ENCODE measurements at regions not wholly inside any gene's neighbourhood (a gene's known extent, or its start where the extent isn't known, plus 50 kb on each side); places are given as distances from the start of the nearest gene placed in this dataset.

DNA sequence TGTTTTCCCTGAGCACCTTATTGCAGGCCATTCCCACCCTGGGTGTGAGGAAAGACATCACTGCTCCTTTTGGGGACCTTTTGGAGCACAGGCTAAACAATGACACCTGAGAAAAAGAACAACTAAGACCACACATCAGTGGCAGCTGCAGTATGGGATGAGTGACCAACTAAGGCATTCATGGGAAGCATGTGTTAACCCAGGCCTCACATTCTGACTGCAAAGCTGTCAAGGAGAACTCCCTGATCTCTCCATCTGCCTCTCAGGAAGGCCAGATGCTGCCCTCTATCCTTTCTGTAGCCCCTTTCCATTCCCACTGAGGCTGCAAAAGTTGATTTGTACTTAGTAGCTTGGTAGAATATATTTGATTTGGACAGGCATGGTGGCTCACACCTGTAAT is 130.5 kb upstream of the FOXN2 start (continued):
- TF ChIP-seq, protein P1, sequence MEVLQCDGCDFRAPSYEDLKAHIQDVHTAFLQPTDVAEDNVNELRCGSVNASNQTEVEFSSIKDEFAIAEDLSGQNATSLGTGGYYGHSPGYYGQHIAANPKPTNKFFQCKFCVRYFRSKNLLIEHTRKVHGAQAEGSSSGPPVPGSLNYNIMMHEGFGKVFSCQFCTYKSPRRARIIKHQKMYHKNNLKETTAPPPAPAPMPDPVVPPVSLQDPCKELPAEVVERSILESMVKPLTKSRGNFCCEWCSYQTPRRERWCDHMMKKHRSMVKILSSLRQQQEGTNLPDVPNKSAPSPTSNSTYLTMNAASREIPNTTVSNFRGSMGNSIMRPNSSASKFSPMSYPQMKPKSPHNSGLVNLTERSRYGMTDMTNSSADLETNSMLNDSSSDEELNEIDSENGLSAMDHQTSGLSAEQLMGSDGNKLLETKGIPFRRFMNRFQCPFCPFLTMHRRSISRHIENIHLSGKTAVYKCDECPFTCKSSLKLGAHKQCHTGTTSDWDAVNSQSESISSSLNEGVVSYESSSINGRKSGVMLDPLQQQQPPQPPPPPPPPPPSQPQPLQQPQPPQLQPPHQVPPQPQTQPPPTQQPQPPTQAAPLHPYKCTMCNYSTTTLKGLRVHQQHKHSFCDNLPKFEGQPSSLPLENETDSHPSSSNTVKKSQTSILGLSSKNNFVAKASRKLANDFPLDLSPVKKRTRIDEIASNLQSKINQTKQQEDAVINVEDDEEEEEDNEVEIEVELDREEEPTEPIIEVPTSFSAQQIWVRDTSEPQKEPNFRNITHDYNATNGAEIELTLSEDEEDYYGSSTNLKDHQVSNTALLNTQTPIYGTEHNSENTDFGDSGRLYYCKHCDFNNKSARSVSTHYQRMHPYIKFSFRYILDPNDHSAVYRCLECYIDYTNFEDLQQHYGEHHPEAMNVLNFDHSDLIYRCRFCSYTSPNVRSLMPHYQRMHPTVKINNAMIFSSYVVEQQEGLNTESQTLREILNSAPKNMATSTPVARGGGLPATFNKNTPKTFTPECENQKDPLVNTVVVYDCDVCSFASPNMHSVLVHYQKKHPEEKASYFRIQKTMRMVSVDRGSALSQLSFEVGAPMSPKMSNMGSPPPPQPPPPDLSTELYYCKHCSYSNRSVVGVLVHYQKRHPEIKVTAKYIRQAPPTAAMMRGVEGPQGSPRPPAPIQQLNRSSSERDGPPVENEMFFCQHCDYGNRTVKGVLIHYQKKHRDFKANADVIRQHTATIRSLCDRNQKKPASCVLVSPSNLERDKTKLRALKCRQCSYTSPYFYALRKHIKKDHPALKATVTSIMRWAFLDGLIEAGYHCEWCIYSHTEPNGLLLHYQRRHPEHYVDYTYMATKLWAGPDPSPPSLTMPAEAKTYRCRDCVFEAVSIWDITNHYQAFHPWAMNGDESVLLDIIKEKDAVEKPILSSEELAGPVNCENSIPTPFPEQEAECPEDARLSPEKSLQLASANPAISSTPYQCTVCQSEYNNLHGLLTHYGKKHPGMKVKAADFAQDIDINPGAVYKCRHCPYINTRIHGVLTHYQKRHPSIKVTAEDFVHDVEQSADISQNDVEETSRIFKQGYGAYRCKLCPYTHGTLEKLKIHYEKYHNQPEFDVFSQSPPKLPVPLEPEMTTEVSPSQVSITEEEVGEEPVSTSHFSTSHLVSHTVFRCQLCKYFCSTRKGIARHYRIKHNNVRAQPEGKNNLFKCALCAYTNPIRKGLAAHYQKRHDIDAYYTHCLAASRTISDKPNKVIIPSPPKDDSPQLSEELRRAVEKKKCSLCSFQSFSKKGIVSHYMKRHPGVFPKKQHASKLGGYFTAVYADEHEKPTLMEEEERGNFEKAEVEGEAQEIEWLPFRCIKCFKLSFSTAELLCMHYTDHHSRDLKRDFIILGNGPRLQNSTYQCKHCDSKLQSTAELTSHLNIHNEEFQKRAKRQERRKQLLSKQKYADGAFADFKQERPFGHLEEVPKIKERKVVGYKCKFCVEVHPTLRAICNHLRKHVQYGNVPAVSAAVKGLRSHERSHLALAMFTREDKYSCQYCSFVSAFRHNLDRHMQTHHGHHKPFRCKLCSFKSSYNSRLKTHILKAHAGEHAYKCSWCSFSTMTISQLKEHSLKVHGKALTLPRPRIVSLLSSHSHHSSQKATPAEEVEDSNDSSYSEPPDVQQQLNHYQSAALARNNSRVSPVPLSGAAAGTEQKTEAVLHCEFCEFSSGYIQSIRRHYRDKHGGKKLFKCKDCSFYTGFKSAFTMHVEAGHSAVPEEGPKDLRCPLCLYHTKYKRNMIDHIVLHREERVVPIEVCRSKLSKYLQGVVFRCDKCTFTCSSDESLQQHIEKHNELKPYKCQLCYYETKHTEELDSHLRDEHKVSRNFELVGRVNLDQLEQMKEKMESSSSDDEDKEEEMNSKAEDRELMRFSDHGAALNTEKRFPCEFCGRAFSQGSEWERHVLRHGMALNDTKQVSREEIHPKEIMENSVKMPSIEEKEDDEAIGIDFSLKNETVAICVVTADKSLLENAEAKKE (CRISPR knock-in tag; IDR thresholded peaks at IDR 0.05), result no peak
- TF ChIP-seq, protein P2, sequence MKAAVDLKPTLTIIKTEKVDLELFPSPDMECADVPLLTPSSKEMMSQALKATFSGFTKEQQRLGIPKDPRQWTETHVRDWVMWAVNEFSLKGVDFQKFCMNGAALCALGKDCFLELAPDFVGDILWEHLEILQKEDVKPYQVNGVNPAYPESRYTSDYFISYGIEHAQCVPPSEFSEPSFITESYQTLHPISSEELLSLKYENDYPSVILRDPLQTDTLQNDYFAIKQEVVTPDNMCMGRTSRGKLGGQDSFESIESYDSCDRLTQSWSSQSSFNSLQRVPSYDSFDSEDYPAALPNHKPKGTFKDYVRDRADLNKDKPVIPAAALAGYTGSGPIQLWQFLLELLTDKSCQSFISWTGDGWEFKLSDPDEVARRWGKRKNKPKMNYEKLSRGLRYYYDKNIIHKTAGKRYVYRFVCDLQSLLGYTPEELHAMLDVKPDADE (IDR thresholded peaks at IDR 0.05), result no peak

DNA sequence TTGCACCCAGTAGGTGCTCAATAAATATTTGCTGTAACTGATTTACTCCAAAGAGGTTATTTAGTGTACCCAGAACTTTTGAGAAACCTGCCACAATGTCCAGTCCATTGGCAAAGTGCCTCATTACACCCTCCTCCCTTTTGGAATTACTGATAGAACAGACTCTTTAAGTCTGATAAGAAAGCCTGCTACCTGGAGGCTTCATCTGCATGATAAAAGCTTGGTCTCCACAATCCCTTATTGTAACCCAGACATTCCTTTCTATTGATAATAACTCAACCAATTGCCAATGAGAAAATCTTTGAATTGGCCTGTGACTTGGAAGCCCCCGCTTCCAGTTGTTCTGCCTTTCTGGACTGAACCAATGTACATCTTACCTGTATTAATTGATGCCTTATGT is 127.0 kb upstream of the FOXN2 start:
- Histone ChIP-seq H3K4me2 (peak overlapping the region; percentile 4), H3K36me3 (ENCODE audit: insufficient read depth) (no peaks in the 10 kb centered on the region), H3K4me3 (no peak overlapping the region), H3K79me2 (replicated peaks; ENCODE audit: insufficient read depth) (no peaks in the 10 kb centered on the region), H3K27me3 (ENCODE audit: insufficient read depth) (no peaks in the 10 kb centered on the region), H2AFZ (no peak overlapping the region), H4K20me1 (replicated peaks; ENCODE audit: insufficient read depth) (no peaks in the 10 kb centered on the region), H3K27ac (ENCODE audit: low read depth) (no peak overlapping the region), H3K9me2 (ENCODE audit: insufficient read depth) (no peaks in the 10 kb centered on the region), H3F3A (replicated peaks; ENCODE audit: low read depth) (no peaks in the 10 kb centered on the region), H3K4me1 (ENCODE audit: insufficient read depth) (peaks cover 22% of the 10 kb centered on the region)
- ATAC-seq (peak; percentile 77), DNase-seq (ENCODE audit: low spot score) (peak; percentile 54)
- H3K27me3 Mint-ChIP-seq (ENCODE audit: insufficient read depth, low read depth, poor library complexity), result peaks cover 2% of the 10 kb centered on the region
- H3K9me3 Mint-ChIP-seq, result no peaks in the 10 kb centered on the region
- no peak overlapping the region for H3K4me3 Mint-ChIP-seq
- 0 out of 2 replicates have a peak overlapping the region, but pooled peaks have one; percentile 15 for H3K27ac Mint-ChIP-seq
- H3K4me1 Mint-ChIP-seq, result peaks cover 22% of the 10 kb centered on the region
- no peaks in the 10 kb centered on the region for H3K36me3 Mint-ChIP-seq (ENCODE audit: low read depth)
- TF ChIP-seq STAT1 (IDR thresholded peaks at IDR 0.05; ENCODE audit: unreplicated experiment) (no peak), EZH2 (IDR thresholded peaks at IDR 0.05; ENCODE audit: low read depth, unreplicated experiment) (no peak), NANOG (IDR thresholded peaks at IDR 0.05; ENCODE audit: borderline replicate concordance) (no peak), JUNB (IDR thresholded peaks at IDR 0.05; ENCODE audit: unreplicated experiment) (no peak), POLR2AphosphoS5 (IDR thresholded peaks at IDR 0.05; ENCODE audit: low read depth) (no peak), ZNF114 (CRISPR knock-in tag; IDR thresholded peaks at IDR 0.05) (no peak), EZH2phosphoT487 (IDR thresholded peaks at IDR 0.05; ENCODE audit: unreplicated experiment) (no peak), CREB1 (CRISPR knock-in tag; IDR thresholded peaks at IDR 0.05; ENCODE audit: low read depth) (no peak), ZNF331 (CRISPR knock-in tag; IDR thresholded peaks at IDR 0.05; ENCODE audit: low read depth) (no peak)
- TF ChIP-seq, protein P3, sequence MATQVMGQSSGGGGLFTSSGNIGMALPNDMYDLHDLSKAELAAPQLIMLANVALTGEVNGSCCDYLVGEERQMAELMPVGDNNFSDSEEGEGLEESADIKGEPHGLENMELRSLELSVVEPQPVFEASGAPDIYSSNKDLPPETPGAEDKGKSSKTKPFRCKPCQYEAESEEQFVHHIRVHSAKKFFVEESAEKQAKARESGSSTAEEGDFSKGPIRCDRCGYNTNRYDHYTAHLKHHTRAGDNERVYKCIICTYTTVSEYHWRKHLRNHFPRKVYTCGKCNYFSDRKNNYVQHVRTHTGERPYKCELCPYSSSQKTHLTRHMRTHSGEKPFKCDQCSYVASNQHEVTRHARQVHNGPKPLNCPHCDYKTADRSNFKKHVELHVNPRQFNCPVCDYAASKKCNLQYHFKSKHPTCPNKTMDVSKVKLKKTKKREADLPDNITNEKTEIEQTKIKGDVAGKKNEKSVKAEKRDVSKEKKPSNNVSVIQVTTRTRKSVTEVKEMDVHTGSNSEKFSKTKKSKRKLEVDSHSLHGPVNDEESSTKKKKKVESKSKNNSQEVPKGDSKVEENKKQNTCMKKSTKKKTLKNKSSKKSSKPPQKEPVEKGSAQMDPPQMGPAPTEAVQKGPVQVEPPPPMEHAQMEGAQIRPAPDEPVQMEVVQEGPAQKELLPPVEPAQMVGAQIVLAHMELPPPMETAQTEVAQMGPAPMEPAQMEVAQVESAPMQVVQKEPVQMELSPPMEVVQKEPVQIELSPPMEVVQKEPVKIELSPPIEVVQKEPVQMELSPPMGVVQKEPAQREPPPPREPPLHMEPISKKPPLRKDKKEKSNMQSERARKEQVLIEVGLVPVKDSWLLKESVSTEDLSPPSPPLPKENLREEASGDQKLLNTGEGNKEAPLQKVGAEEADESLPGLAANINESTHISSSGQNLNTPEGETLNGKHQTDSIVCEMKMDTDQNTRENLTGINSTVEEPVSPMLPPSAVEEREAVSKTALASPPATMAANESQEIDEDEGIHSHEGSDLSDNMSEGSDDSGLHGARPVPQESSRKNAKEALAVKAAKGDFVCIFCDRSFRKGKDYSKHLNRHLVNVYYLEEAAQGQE (IDR thresholded peaks at IDR 0.05; ENCODE audit: unreplicated experiment), result no peak
- TF ChIP-seq, protein P4, sequence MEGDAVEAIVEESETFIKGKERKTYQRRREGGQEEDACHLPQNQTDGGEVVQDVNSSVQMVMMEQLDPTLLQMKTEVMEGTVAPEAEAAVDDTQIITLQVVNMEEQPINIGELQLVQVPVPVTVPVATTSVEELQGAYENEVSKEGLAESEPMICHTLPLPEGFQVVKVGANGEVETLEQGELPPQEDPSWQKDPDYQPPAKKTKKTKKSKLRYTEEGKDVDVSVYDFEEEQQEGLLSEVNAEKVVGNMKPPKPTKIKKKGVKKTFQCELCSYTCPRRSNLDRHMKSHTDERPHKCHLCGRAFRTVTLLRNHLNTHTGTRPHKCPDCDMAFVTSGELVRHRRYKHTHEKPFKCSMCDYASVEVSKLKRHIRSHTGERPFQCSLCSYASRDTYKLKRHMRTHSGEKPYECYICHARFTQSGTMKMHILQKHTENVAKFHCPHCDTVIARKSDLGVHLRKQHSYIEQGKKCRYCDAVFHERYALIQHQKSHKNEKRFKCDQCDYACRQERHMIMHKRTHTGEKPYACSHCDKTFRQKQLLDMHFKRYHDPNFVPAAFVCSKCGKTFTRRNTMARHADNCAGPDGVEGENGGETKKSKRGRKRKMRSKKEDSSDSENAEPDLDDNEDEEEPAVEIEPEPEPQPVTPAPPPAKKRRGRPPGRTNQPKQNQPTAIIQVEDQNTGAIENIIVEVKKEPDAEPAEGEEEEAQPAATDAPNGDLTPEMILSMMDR (conservative IDR thresholded peaks at IDR 0.05; ENCODE audit: low read depth in 2 of 2), result no peak

All from GM23338 (cell line).